ENCODE measurements at regions not wholly inside any gene's neighbourhood (a gene's known extent, or its start where the extent isn't known, plus 50 kb on each side); places are given as distances from the start of the nearest gene placed in this dataset.

GRCh38 chr13:80523134-80523533 lies 182.2 kb upstream of the SPRY2 start:
- TF ChIP-seq CTCF (conservative IDR thresholded peaks at IDR 0.05) (no peak), ZFX (IDR thresholded peaks at IDR 0.05) (no peak)
